Choroid plexus epithelial cell (primary cell): ENCODE measurements at regions not wholly inside any gene's neighbourhood (a gene's known extent, or its start where the extent isn't known, plus 50 kb on each side); places are given as distances from the start of the nearest gene placed in this dataset.
A peak's percentile ranks its signal among the peaks of the same experiment; 100 is the strongest.
"Not testable (repeated sequence)": the region's sequence is repeated elsewhere in the genome, so short reads cannot be mapped to it uniquely, and the experiment has no call there.

Source experiments
- DNase-seq: peaks from one replicate; pipeline ENCODE4 v3.0.0-alpha.2; 2010; ENCODE audit warnings: low read depth
- H3K4me3 ChIP-seq: 2 replicates; pipeline ENCODE4 v1.5.1; 2011; ENCODE audit warnings: low read depth, mild to moderate bottlenecking, control low read depth, low read length, moderate library complexity
- TF ChIP-seq, protein P1 (sequence below): conservative IDR thresholded peaks from 2 replicates; pipeline ENCODE4 v1.5.1; 2011; ENCODE audit warnings: low read depth, mild to moderate bottlenecking, control low read depth, inconsistent platforms, low read length, moderate library complexity

DNA sequence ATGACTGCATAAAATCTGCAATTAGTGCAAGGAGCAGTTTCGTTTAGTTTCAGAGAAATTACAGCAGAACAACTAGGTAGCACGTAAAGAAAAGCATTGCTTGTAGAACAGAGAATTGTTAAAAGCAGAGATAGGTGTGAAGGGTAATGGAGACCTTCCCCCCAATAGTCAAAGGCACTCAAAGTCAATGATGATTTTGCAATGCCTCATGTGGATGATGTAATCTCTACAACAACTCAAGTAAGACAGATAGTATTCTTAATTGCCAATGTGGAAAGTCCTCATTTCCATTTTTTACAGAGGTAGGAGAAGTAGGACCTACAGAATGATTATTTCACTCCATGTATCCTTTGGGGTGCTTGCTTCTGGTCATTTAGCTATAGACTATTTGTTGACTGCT lies 94.3 kb upstream of the GNAI1 start:
- no peak overlapping the region for H3K4me3 ChIP-seq
- TF ChIP-seq, protein P1, sequence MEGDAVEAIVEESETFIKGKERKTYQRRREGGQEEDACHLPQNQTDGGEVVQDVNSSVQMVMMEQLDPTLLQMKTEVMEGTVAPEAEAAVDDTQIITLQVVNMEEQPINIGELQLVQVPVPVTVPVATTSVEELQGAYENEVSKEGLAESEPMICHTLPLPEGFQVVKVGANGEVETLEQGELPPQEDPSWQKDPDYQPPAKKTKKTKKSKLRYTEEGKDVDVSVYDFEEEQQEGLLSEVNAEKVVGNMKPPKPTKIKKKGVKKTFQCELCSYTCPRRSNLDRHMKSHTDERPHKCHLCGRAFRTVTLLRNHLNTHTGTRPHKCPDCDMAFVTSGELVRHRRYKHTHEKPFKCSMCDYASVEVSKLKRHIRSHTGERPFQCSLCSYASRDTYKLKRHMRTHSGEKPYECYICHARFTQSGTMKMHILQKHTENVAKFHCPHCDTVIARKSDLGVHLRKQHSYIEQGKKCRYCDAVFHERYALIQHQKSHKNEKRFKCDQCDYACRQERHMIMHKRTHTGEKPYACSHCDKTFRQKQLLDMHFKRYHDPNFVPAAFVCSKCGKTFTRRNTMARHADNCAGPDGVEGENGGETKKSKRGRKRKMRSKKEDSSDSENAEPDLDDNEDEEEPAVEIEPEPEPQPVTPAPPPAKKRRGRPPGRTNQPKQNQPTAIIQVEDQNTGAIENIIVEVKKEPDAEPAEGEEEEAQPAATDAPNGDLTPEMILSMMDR: no peak
- no peak for DNase-seq

- TF ChIP-seq, protein P1: peak; percentile 2
Measured at GRCh38 chr7:80039251-80039884, 95.3 kb upstream of the GNAI1 start.

GRCh38 chr7:80037689-80038088 lies 96.9 kb upstream of the GNAI1 start:
- H3K4me3 ChIP-seq: no peak overlapping the region
- TF ChIP-seq, protein P1: no peak

More at GRCh38 chr7:80039251-80039884, 95.3 kb upstream of the GNAI1 start:
- DNase-seq: peak; percentile 53
- H3K4me3 ChIP-seq: no peak overlapping the region

DNA sequence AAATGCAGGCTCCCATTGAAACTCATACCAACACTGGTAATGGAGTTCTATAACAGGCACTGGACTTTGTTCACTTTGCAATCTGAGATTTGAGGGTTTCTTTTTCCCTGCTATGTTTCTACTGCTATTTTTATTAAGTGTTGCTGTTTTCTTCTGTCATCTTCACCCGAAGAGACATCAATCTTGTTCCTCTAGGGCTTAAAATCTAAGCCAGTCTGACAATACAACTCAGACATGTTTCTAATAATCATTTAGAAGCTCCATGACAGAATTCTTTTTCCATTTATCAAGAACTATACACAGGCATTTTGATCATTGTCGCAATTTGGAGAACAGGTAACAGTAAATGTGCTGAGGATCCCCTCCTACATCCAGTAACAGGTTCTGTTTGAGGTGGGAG lies 98.5 kb upstream of the GNAI1 start:
- no peak overlapping the region for H3K4me3 ChIP-seq
- DNase-seq: no peak
- TF ChIP-seq, protein P1: no peak

More at GRCh38 chr7:80037689-80038088, 96.9 kb upstream of the GNAI1 start:
- no peak for DNase-seq

DNA sequence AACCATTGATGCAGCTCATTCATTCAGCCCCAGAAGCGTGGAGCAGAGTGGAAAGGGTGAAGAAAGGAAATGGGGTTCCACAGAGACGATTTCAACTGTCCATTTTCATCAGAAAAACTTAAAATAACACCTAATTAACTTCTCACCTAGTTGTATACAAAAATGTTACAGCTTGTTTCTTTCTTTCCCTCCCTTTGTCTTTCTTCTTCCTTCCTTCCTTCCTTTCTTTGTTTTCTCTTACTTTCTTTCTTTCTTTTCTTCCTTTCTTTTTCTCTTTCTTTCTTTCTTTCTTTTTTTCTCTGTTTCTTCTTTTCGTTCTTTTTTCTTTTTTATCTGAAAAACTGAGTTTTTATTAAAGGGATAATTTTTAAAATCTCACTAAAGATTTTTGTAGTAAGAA lies 105.9 kb upstream of the GNAI1 start:
- TF ChIP-seq, protein P1: no peak
- no peak overlapping the region for H3K4me3 ChIP-seq

GRCh38 chr7:80027611-80028173 lies 106.9 kb upstream of the GNAI1 start:
- DNase-seq: no peak
- TF ChIP-seq, protein P1: no peak

More for the DNA sequence above, 105.9 kb upstream of the GNAI1 start:
- no peak for DNase-seq

DNA sequence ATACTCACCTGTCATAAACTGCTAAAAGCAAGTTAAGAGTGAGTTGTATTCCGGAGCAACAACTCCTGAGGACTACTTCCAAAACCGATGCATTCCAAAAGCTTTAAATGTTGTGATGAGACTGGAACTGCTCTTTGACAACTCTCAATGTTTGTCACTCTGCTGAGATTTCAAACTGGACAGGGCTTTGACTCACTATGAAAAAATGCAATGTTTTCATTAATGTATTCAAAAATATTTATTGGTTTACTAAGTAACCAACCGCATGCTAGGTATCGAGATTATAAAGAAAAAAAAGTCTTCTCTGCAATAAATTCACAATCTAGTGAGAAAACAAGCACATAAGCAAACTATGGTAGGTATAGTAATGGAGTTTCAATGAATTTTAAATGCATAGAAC lies 107.9 kb upstream of the GNAI1 start:
- no peak overlapping the region for H3K4me3 ChIP-seq
- no peak for DNase-seq
- TF ChIP-seq, protein P1: no peak

More at GRCh38 chr7:80027611-80028173, 106.9 kb upstream of the GNAI1 start:
- no peak overlapping the region for H3K4me3 ChIP-seq

GRCh38 chr7:80020277-80020676 lies 114.4 kb upstream of the GNAI1 start:
- H3K4me3 ChIP-seq: not testable (repeated sequence)
- peak; percentile 10 for DNase-seq

- not testable (repeated sequence) for H3K4me3 ChIP-seq, DNase-seq
Measured at GRCh38 chr7:80019809-80020207, 114.8 kb upstream of the GNAI1 start.
